IPS-20b (cell line): ENCODE measurements at regions not wholly inside any gene's neighbourhood (a gene's known extent, or its start where the extent isn't known, plus 50 kb on each side); places are given as distances from the start of the nearest gene placed in this dataset.

Experiments
- H3K27ac ChIP-seq: one replicate; pipeline ENCODE4 v1.5.1; 2013; ENCODE audit warnings: low read length
- H3K27me3 ChIP-seq: 2 replicates; pipeline ENCODE4 v1.6.1; 2013; ENCODE audit warnings: mild to moderate bottlenecking, low read length, inconsistent platforms; ENCODE audit not compliant: insufficient read depth
- H3K36me3 ChIP-seq: 2 replicates; pipeline ENCODE4 v1.6.1; 2013; ENCODE audit warnings: low read depth, mild to moderate bottlenecking, inconsistent platforms, low read length, moderate library complexity; ENCODE audit not compliant: insufficient read depth
- H3K4me1 ChIP-seq: 2 replicates; pipeline ENCODE4 v1.6.1; 2013; ENCODE audit warnings: mild to moderate bottlenecking, control low read depth, inconsistent platforms, low read length, moderate library complexity; ENCODE audit not compliant: insufficient read depth
- H3K4me3 ChIP-seq: 2 replicates; pipeline ENCODE4 v1.5.1; 2013; ENCODE audit warnings: mild to moderate bottlenecking, low read length, inconsistent platforms
- H3K9ac ChIP-seq: 2 replicates; pipeline ENCODE4 v1.6.1; 2013; ENCODE audit warnings: low read depth, mild to moderate bottlenecking, inconsistent platforms, low read length, moderate library complexity
- H3K9me3 ChIP-seq: 2 replicates; pipeline ENCODE4 v1.6.1; 2013; ENCODE audit warnings: mild to moderate bottlenecking, low read depth, low read length, inconsistent platforms; ENCODE audit not compliant: insufficient read depth

- no peak overlapping the region for H3K4me3 ChIP-seq
- no peaks in the 10 kb centered on the region for H3K36me3 ChIP-seq
Observed at GRCh38 chr14:101410126-101410525, 151.2 kb upstream of the DIO3 start.

GRCh38 chr14:101411151-101411550, 150.1 kb upstream of the DIO3 start:
- H3K4me1 ChIP-seq, result no peaks in the 10 kb centered on the region
- H3K36me3 ChIP-seq, result no peaks in the 10 kb centered on the region
- no peaks in the 10 kb centered on the region for H3K9me3 ChIP-seq
- no peak overlapping the region for H3K27ac ChIP-seq
- no peak overlapping the region for H3K9ac ChIP-seq
- H3K4me3 ChIP-seq, result no peak overlapping the region
- H3K27me3 ChIP-seq, result no peaks in the 10 kb centered on the region

More at GRCh38 chr14:101410126-101410525, 151.2 kb upstream of the DIO3 start:
- Histone ChIP-seq H3K9ac (no peak overlapping the region), H3K9me3 (no peaks in the 10 kb centered on the region), H3K4me1 (no peaks in the 10 kb centered on the region), H3K27me3 (no peaks in the 10 kb centered on the region), H3K27ac (no peak overlapping the region)

GRCh38 chr14:101411779-101412178, 149.5 kb upstream of the DIO3 start:
- H3K27me3 ChIP-seq, result no peaks in the 10 kb centered on the region
- H3K9me3 ChIP-seq, result no peaks in the 10 kb centered on the region
- H3K36me3 ChIP-seq, result no peaks in the 10 kb centered on the region
- no peak overlapping the region for H3K4me3 ChIP-seq
- H3K27ac ChIP-seq, result no peak overlapping the region
- H3K4me1 ChIP-seq, result no peaks in the 10 kb centered on the region
- no peak overlapping the region for H3K9ac ChIP-seq

DNA sequence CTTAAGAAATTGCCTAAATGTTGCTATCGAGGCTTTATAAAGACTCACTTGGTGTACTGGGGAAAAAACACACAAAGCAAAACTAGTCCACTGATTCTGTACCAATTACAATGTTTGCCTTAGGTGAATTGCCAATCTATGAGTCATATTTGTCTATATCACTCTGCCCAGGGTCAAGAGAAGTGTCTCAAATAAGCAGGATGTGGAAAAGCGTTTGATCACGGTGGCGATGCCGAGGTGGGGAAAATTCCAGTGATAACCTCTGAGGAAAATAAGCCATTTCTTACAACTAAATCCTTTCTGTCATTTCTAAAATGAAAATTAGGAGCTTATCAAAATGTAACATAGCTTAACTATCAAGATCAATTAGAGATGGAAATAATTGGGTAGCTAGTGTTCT, 148.6 kb upstream of the DIO3 start:
- no peak overlapping the region for H3K9ac ChIP-seq
- no peaks in the 10 kb centered on the region for H3K9me3 ChIP-seq
- H3K36me3 ChIP-seq, result no peaks in the 10 kb centered on the region
- no peak overlapping the region for H3K27ac ChIP-seq
- no peak overlapping the region for H3K4me3 ChIP-seq
- H3K4me1 ChIP-seq, result no peaks in the 10 kb centered on the region
- H3K27me3 ChIP-seq, result no peaks in the 10 kb centered on the region

GRCh38 chr14:101417434-101417833, 143.9 kb upstream of the DIO3 start:
- H3K9me3 ChIP-seq, result no peaks in the 10 kb centered on the region
- no peak overlapping the region for H3K9ac ChIP-seq
- H3K27ac ChIP-seq, result no peak overlapping the region
- H3K36me3 ChIP-seq, result no peaks in the 10 kb centered on the region
- H3K27me3 ChIP-seq, result no peaks in the 10 kb centered on the region
- H3K4me3 ChIP-seq, result no peak overlapping the region
- H3K4me1 ChIP-seq, result no peaks in the 10 kb centered on the region

DNA sequence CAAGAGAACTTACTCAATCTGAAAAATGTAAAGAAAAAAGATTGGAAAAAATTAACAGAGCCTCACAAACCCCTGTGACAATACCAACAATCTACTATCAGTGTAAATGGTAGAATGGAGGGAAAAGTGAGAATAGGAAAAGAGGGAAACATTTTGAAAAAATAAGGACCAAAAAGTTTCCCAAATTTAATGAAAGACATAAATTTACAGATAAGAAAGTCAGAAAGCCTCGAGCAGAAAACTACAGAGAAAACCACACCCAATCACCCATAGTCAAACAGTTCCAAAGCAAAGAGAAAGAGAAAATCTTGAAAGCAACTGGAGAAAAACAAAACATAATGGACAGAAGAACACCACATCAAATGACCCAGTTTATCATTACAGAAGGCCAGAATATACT, 142.7 kb upstream of the DIO3 start:
- H3K9me3 ChIP-seq, result no peaks in the 10 kb centered on the region
- H3K9ac ChIP-seq, result no peak overlapping the region
- H3K27ac ChIP-seq, result no peak overlapping the region
- no peaks in the 10 kb centered on the region for H3K27me3 ChIP-seq
- H3K36me3 ChIP-seq, result no peaks in the 10 kb centered on the region
- no peak overlapping the region for H3K4me3 ChIP-seq
- no peaks in the 10 kb centered on the region for H3K4me1 ChIP-seq

- Histone ChIP-seq H3K4me3 (no peak overlapping the region), H3K27ac (no peak overlapping the region), H3K4me1 (no peaks in the 10 kb centered on the region), H3K9ac (no peak overlapping the region), H3K36me3 (no peaks in the 10 kb centered on the region), H3K9me3 (peaks cover 6% of the 10 kb centered on the region; the same call in 1 of the 2 replicates), H3K27me3 (no peaks in the 10 kb centered on the region)
Observed at GRCh38 chr14:101426466-101426865, 134.8 kb upstream of the DIO3 start.

DNA sequence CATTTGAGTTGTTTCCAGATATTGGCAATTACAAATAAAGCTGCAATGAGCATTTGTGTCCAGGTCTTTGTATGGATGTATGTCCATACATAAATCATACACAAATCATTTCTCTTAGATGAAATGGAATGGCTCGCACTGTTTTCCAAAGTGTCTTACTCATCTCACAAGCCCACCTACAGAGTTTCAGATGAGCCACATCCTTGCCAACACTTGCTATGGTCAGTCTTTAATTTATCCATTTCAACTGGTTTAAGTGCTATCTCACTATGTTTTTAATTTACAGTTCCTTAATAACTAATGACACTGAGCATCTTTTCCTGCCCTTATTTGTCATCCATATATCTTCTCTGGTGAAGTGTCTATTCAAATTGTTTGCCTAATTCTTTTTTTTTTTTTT, 132.9 kb upstream of the DIO3 start:
- Histone ChIP-seq H3K4me3 (no peak overlapping the region), H3K4me1 (no peaks in the 10 kb centered on the region), H3K9me3 (peaks cover 6% of the 10 kb centered on the region; the same call in 1 of the 2 replicates), H3K9ac (no peak overlapping the region), H3K27me3 (no peaks in the 10 kb centered on the region), H3K36me3 (no peaks in the 10 kb centered on the region), H3K27ac (no peak overlapping the region)

- Histone ChIP-seq H3K9ac (no peak overlapping the region), H3K27me3 (no peaks in the 10 kb centered on the region)
Observed at GRCh38 chr14:101435546-101435945, 125.7 kb upstream of the DIO3 start.

GRCh38 chr14:101439023-101439422, 122.3 kb upstream of the DIO3 start:
- no peaks in the 10 kb centered on the region for H3K4me1 ChIP-seq
- H3K9me3 ChIP-seq, result no peaks in the 10 kb centered on the region
- H3K4me3 ChIP-seq, result no peak overlapping the region
- H3K36me3 ChIP-seq, result no peaks in the 10 kb centered on the region
- no peak overlapping the region for H3K27ac ChIP-seq
- no peaks in the 10 kb centered on the region for H3K27me3 ChIP-seq
- H3K9ac ChIP-seq, result no peak overlapping the region

More at GRCh38 chr14:101435546-101435945, 125.7 kb upstream of the DIO3 start:
- H3K27ac ChIP-seq, result no peak overlapping the region
- H3K4me3 ChIP-seq, result no peak overlapping the region
- H3K36me3 ChIP-seq, result no peaks in the 10 kb centered on the region
- H3K9me3 ChIP-seq, result no peaks in the 10 kb centered on the region
- no peaks in the 10 kb centered on the region for H3K4me1 ChIP-seq

GRCh38 chr14:101440496-101440895, 120.8 kb upstream of the DIO3 start:
- no peaks in the 10 kb centered on the region for H3K9me3 ChIP-seq
- H3K4me1 ChIP-seq, result no peaks in the 10 kb centered on the region
- H3K4me3 ChIP-seq, result no peak overlapping the region
- no peaks in the 10 kb centered on the region for H3K36me3 ChIP-seq
- H3K9ac ChIP-seq, result no peak overlapping the region
- H3K27ac ChIP-seq, result no peak overlapping the region
- H3K27me3 ChIP-seq, result no peaks in the 10 kb centered on the region

DNA sequence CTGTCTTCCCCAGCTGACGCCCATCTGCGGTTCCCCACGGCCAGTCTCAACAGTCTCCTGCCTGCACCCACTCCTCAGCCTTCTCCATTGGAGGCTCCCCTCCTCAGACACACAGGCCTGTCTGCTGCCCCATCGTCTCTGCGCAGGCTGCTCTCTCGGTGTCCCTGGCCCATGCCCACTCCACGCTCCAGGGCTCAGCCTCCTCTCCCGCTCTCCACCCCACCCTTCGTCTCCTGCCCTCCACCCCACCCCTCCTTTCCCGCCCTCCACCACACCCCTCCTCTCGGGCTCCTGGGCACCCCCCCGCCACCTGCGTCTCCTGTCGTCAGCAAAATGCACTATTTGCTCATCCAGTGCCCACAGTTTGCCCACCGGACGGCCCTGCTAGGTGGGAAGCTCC, 119.6 kb upstream of the DIO3 start:
- Histone ChIP-seq H3K36me3 (no peaks in the 10 kb centered on the region), H3K4me3 (no peak overlapping the region), H3K4me1 (no peaks in the 10 kb centered on the region), H3K27me3 (no peaks in the 10 kb centered on the region), H3K9ac (no peak overlapping the region), H3K27ac (no peak overlapping the region), H3K9me3 (no peaks in the 10 kb centered on the region)

DNA sequence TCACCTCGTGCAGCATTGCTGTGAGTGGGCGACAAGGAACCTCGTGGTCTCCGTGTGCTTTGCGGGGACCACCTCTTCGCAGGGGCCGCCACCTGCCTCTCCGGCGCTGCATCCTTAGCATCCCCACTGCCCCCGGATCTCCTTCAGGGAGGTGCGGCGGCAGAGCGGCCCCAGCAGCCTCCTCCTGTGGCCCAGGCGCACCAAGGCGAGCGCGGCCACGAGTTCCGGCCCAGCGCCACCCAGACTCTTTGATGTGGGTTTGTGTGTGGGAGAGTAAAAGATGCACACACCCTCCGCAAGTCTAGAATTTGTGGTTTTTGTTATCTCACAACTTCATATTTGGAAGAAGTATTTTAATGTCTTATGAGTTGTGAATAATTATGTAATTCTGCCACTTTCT, 118.8 kb upstream of the DIO3 start:
- Histone ChIP-seq H3K9ac (no peak overlapping the region), H3K4me3 (no peak overlapping the region), H3K36me3 (no peaks in the 10 kb centered on the region), H3K9me3 (no peaks in the 10 kb centered on the region), H3K4me1 (no peaks in the 10 kb centered on the region), H3K27me3 (no peaks in the 10 kb centered on the region), H3K27ac (no peak overlapping the region)
